ENCODE measurements at regions not wholly inside any gene's neighbourhood (a gene's known extent, or its start where the extent isn't known, plus 50 kb on each side); places are given as distances from the start of the nearest gene placed in this dataset.
A peak's percentile ranks its signal among the peaks of the same experiment; 100 is the strongest.
"Not testable (repeated sequence)": the region's sequence is repeated elsewhere in the genome, so short reads cannot be mapped to it uniquely, and the experiment has no call there.

DNA sequence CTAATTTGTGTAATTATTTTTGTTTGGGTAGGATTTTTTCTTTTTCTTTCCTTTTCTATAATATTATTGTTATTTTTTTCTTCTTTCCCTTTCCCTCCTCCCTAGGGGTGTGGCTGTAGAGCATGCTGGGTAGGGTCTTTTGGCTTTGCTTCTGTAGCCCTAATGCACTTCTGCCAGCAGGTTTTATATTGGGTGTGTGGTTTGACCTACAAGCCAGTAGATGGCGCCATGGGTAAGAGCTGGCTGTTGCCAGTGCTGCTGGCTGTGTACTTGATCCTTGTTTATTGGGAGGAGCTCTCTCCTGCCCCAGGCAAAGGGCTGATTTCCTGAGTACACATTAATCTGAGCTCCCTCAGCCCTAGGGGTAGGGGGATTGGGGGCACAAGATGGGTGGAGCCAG lies 67.7 kb upstream of the PARP4 start:
- TF ChIP-seq CTCF (conservative IDR thresholded peaks at IDR 0.05 in 1 of 2, IDR thresholded peaks at IDR 0.05 in 1 of 2; ENCODE audit: low read depth in 1 of 2, low read length in 2 of 2): peak; percentile 42 to 46
- not testable (repeated sequence) for TF ChIP-seq EZH2 (IDR thresholded peaks at IDR 0.05; ENCODE audit: low read length, missing control alignments)
